ENCODE measurements at regions not wholly inside any gene's neighbourhood (a gene's known extent, or its start where the extent isn't known, plus 50 kb on each side); places are given as distances from the start of the nearest gene placed in this dataset.

GRCh38 chr2:51720826-51721225, 688.9 kb upstream of the NRXN1 start:
- no peak for TF ChIP-seq CTCF (conservative IDR thresholded peaks at IDR 0.05)
- TF ChIP-seq EZH2 (IDR thresholded peaks at IDR 0.05; ENCODE audit: low read depth) = no peak

Measured in PC-9 (cell line).